ENCODE measurements at regions not wholly inside any gene's neighbourhood (a gene's known extent, or its start where the extent isn't known, plus 50 kb on each side); places are given as distances from the start of the nearest gene placed in this dataset.

DNA sequence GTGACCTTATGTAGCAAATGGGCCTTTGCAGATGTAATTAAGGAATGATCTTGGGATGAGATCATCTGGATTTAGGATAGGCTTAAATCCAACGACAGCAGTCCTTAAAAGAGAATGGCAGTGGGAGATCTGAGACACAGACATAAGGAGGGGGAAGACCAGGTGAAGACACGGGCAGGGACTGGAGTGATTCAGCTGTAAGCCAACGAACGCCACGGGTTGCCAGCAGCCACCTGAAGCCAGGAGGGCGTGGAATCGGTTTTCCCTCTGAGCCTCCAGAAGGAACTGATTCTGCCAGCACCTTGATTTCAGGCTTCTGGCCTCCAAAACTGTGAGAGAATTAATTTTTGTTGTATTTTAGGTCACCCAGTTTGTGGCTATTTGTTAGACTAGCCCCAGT lies 218.6 kb upstream of the ANKRD55 start:
- no peaks in the 10 kb centered on the region for H3K79me2 ChIP-seq (ENCODE audit: control insufficient read depth, insufficient read depth, low read length)
- no peak overlapping the region for H3K4me2 ChIP-seq (ENCODE audit: extremely low read depth, insufficient read depth, low read length)

DNA sequence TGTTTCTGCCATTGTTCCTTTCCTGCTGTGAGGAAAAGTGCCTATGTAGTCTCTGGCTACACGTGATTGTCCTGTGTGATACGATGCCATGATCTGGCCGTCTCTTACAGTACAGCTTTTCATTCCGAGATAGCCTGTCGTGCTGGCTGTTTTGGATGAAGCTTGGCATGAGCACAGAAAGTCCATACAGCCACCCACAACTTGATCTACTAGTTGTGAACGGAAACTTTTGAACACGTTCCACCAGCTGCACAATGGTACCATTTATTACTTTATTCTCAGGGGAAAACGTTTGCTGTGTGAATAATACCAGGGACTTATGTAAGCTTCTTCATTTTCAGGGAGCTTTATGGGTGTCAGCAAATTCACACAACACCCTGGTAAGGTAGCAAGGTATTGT lies 217.6 kb upstream of the ANKRD55 start:
- no peak for TF ChIP-seq EZH2 (IDR thresholded peaks at IDR 0.05; ENCODE audit: low read length, missing control alignments)
- TF ChIP-seq, protein P1, sequence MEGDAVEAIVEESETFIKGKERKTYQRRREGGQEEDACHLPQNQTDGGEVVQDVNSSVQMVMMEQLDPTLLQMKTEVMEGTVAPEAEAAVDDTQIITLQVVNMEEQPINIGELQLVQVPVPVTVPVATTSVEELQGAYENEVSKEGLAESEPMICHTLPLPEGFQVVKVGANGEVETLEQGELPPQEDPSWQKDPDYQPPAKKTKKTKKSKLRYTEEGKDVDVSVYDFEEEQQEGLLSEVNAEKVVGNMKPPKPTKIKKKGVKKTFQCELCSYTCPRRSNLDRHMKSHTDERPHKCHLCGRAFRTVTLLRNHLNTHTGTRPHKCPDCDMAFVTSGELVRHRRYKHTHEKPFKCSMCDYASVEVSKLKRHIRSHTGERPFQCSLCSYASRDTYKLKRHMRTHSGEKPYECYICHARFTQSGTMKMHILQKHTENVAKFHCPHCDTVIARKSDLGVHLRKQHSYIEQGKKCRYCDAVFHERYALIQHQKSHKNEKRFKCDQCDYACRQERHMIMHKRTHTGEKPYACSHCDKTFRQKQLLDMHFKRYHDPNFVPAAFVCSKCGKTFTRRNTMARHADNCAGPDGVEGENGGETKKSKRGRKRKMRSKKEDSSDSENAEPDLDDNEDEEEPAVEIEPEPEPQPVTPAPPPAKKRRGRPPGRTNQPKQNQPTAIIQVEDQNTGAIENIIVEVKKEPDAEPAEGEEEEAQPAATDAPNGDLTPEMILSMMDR (conservative IDR thresholded peaks at IDR 0.05 in 1 of 2, IDR thresholded peaks at IDR 0.05 in 1 of 2; ENCODE audit: low read depth in 1 of 2, low read length in 2 of 2), result no peak

More for the DNA sequence above, 218.6 kb upstream of the ANKRD55 start:
- H3K4me1 ChIP-seq (ENCODE audit: control insufficient read depth, extremely low read depth, insufficient read depth, low read length), result no peaks in the 10 kb centered on the region
- H3K36me3 ChIP-seq (ENCODE audit: control insufficient read depth, insufficient read depth, low read length), result no peaks in the 10 kb centered on the region
- TF ChIP-seq, protein P1 (conservative IDR thresholded peaks at IDR 0.05 in 1 of 2, IDR thresholded peaks at IDR 0.05 in 1 of 2; ENCODE audit: low read depth in 1 of 2, low read length in 2 of 2), result no peak
- TF ChIP-seq EZH2 (IDR thresholded peaks at IDR 0.05; ENCODE audit: low read length, missing control alignments), result no peak
- no peak overlapping the region for H3K27ac ChIP-seq (ENCODE audit: insufficient read depth, low read length)
- no peak for DNase-seq (ENCODE audit: low read depth in 2 of 2)
- no peak overlapping the region for H2AFZ ChIP-seq (ENCODE audit: low read length)
- no peaks in the 10 kb centered on the region for H3K9me3 ChIP-seq (ENCODE audit: control insufficient read depth, insufficient read depth, low read depth, low read length)
- no peak overlapping the region for H3K4me3 ChIP-seq (replicated peaks in 1 of 4; ENCODE audit: control extremely low read depth in 1 of 4, insufficient read depth in 1 of 4, low read depth in 3 of 4, low read length in 4 of 4)
- no peak overlapping the region for H3K9ac ChIP-seq (ENCODE audit: insufficient read depth, low read length)
- H3K27me3 ChIP-seq (ENCODE audit: control insufficient read depth, insufficient read depth, low read length), result peaks cover 7% of the 10 kb centered on the region
- no peaks in the 10 kb centered on the region for H4K20me1 ChIP-seq (ENCODE audit: control insufficient read depth, extremely low read depth, insufficient read depth, low read length)

GRCh38 chr5:56449071-56449640 lies 216.0 kb upstream of the ANKRD55 start:
- no peak for DNase-seq (ENCODE audit: low read depth in 2 of 2)
- Histone ChIP-seq H4K20me1 (ENCODE audit: control insufficient read depth, extremely low read depth, insufficient read depth, low read length) (no peaks in the 10 kb centered on the region), H3K27ac (ENCODE audit: insufficient read depth, low read length) (no peak overlapping the region), H3K9ac (ENCODE audit: insufficient read depth, low read length) (no peak overlapping the region), H2AFZ (ENCODE audit: low read length) (no peak overlapping the region), H3K27me3 (ENCODE audit: control insufficient read depth, insufficient read depth, low read length) (peaks cover 7% of the 10 kb centered on the region), H3K4me3 (replicated peaks in 1 of 4; ENCODE audit: control extremely low read depth in 1 of 4, insufficient read depth in 1 of 4, low read depth in 3 of 4, low read length in 4 of 4) (no peak overlapping the region), H3K4me2 (ENCODE audit: extremely low read depth, insufficient read depth, low read length) (no peak overlapping the region), H3K4me1 (ENCODE audit: control insufficient read depth, extremely low read depth, insufficient read depth, low read length) (no peaks in the 10 kb centered on the region), H3K9me3 (ENCODE audit: control insufficient read depth, insufficient read depth, low read depth, low read length) (no peaks in the 10 kb centered on the region), H3K36me3 (ENCODE audit: control insufficient read depth, insufficient read depth, low read length) (no peaks in the 10 kb centered on the region), H3K79me2 (ENCODE audit: control insufficient read depth, insufficient read depth, low read length) (no peaks in the 10 kb centered on the region)
- TF ChIP-seq, protein P1 (conservative IDR thresholded peaks at IDR 0.05 in 1 of 2, IDR thresholded peaks at IDR 0.05 in 1 of 2; ENCODE audit: low read depth in 1 of 2, low read length in 2 of 2), result no peak
- TF ChIP-seq EZH2 (IDR thresholded peaks at IDR 0.05; ENCODE audit: low read length, missing control alignments), result no peak

More for the DNA sequence above, 217.6 kb upstream of the ANKRD55 start:
- Histone ChIP-seq H3K4me1 (ENCODE audit: control insufficient read depth, extremely low read depth, insufficient read depth, low read length) (no peaks in the 10 kb centered on the region), H3K27ac (ENCODE audit: insufficient read depth, low read length) (no peak overlapping the region), H3K79me2 (ENCODE audit: control insufficient read depth, insufficient read depth, low read length) (no peaks in the 10 kb centered on the region), H3K36me3 (ENCODE audit: control insufficient read depth, insufficient read depth, low read length) (no peaks in the 10 kb centered on the region), H3K27me3 (ENCODE audit: control insufficient read depth, insufficient read depth, low read length) (peaks cover 7% of the 10 kb centered on the region), H3K4me2 (ENCODE audit: extremely low read depth, insufficient read depth, low read length) (no peak overlapping the region), H2AFZ (ENCODE audit: low read length) (no peak overlapping the region), H3K9me3 (ENCODE audit: control insufficient read depth, insufficient read depth, low read depth, low read length) (no peaks in the 10 kb centered on the region), H3K4me3 (replicated peaks in 1 of 4; ENCODE audit: control extremely low read depth in 1 of 4, insufficient read depth in 1 of 4, low read depth in 3 of 4, low read length in 4 of 4) (no peak overlapping the region), H4K20me1 (ENCODE audit: control insufficient read depth, extremely low read depth, insufficient read depth, low read length) (no peaks in the 10 kb centered on the region), H3K9ac (ENCODE audit: insufficient read depth, low read length) (no peak overlapping the region)
- DNase-seq (ENCODE audit: low read depth in 2 of 2), result no peak

Measured in fibroblast of lung (primary cell).